ENCODE measurements at regions not wholly inside any gene's neighbourhood (a gene's known extent, or its start where the extent isn't known, plus 50 kb on each side); places are given as distances from the start of the nearest gene placed in this dataset.

- intact Hi-C loops (cut with DNase I, micrococcal nuclease), result no loop called here
- H3K9me3 Mint-ChIP-seq, result peaks cover 4% of the 10 kb centered on the region
- no peaks in the 10 kb centered on the region for H3K4me1 Mint-ChIP-seq (ENCODE audit: low read depth)
- no peaks in the 10 kb centered on the region for H3K36me3 Mint-ChIP-seq (ENCODE audit: low read depth)
- TF ChIP-seq, protein P1, sequence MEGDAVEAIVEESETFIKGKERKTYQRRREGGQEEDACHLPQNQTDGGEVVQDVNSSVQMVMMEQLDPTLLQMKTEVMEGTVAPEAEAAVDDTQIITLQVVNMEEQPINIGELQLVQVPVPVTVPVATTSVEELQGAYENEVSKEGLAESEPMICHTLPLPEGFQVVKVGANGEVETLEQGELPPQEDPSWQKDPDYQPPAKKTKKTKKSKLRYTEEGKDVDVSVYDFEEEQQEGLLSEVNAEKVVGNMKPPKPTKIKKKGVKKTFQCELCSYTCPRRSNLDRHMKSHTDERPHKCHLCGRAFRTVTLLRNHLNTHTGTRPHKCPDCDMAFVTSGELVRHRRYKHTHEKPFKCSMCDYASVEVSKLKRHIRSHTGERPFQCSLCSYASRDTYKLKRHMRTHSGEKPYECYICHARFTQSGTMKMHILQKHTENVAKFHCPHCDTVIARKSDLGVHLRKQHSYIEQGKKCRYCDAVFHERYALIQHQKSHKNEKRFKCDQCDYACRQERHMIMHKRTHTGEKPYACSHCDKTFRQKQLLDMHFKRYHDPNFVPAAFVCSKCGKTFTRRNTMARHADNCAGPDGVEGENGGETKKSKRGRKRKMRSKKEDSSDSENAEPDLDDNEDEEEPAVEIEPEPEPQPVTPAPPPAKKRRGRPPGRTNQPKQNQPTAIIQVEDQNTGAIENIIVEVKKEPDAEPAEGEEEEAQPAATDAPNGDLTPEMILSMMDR (IDR thresholded peaks at IDR 0.05), result no peak
- H3K27ac Mint-ChIP-seq, result no peak overlapping the region
- no peak overlapping the region for H3K27ac ChIP-seq (ENCODE audit: low read depth in 1 of 2, low read length in 2 of 2)
- ChIA-PET POLR2A (no interaction called here), CTCF (no interaction called here)
- ATAC-seq (ENCODE audit: poor library complexity) (no peak), DNase-seq (no peak)
- H3K4me3 Mint-ChIP-seq, result no peak overlapping the region
- H3K4me1 ChIP-seq (ENCODE audit: insufficient read depth, low read length), result no peaks in the 10 kb centered on the region
- no peak overlapping the region for H3K4me3 ChIP-seq (ENCODE audit: low read length)
- H3K27me3 ChIP-seq (ENCODE audit: control insufficient read depth in 1 of 2, insufficient read depth in 2 of 2, low read length in 2 of 2), result no peaks in the 10 kb centered on the region
- H3K36me3 ChIP-seq (ENCODE audit: insufficient read depth, low read length), result no peaks in the 10 kb centered on the region
- H3K9me3 ChIP-seq (ENCODE audit: control insufficient read depth in 1 of 2, insufficient read depth in 1 of 2, low read length in 2 of 2), result peaks cover 0 to 7% of the 10 kb centered on the region in 2 experiments
- H3K27me3 Mint-ChIP-seq, result no peaks in the 10 kb centered on the region
Observed at GRCh38 chr3:166296179-166296783, 459.1 kb upstream of the BCHE start.

GRCh38 chr3:166291186-166291955, 454.1 kb upstream of the BCHE start:
- TF ChIP-seq, protein P1 (IDR thresholded peaks at IDR 0.05), result no peak
- no peaks in the 10 kb centered on the region for H3K4me1 Mint-ChIP-seq (ENCODE audit: low read depth)
- DNase-seq, result no peak
- ATAC-seq (ENCODE audit: poor library complexity), result no peak
- no peak overlapping the region for H3K27ac Mint-ChIP-seq
- H3K27me3 Mint-ChIP-seq, result no peaks in the 10 kb centered on the region
- H3K4me1 ChIP-seq (ENCODE audit: insufficient read depth, low read length), result no peaks in the 10 kb centered on the region
- no peak overlapping the region for H3K4me3 ChIP-seq (ENCODE audit: low read length)
- no peaks in the 10 kb centered on the region for H3K36me3 Mint-ChIP-seq (ENCODE audit: low read depth)
- no peak overlapping the region for H3K4me3 Mint-ChIP-seq
- no peaks in the 10 kb centered on the region for H3K36me3 ChIP-seq (ENCODE audit: insufficient read depth, low read length)
- peaks cover 0 to 7% of the 10 kb centered on the region in 2 experiments for H3K9me3 ChIP-seq (ENCODE audit: control insufficient read depth in 1 of 2, insufficient read depth in 1 of 2, low read length in 2 of 2)
- CTCF ChIA-PET, result no interaction called here
- H3K9me3 Mint-ChIP-seq, result peaks cover 4% of the 10 kb centered on the region
- H3K27ac ChIP-seq (ENCODE audit: low read depth in 1 of 2, low read length in 2 of 2), result no peak overlapping the region
- intact Hi-C loops (cut with DNase I, micrococcal nuclease), result no loop called here
- no peaks in the 10 kb centered on the region for H3K27me3 ChIP-seq (ENCODE audit: control insufficient read depth in 1 of 2, insufficient read depth in 2 of 2, low read length in 2 of 2)
- POLR2A ChIA-PET, result no interaction called here

- Histone ChIP-seq H3K27ac (ENCODE audit: low read depth in 1 of 2, low read length in 2 of 2) (no peak overlapping the region), H3K9me3 (ENCODE audit: control insufficient read depth in 1 of 2, insufficient read depth in 1 of 2, low read length in 2 of 2) (no peaks in the 10 kb centered on the region), H3K4me1 (ENCODE audit: insufficient read depth, low read length) (no peaks in the 10 kb centered on the region), H3K36me3 (ENCODE audit: insufficient read depth, low read length) (no peaks in the 10 kb centered on the region), H3K4me3 (ENCODE audit: low read length) (no peak overlapping the region), H3K27me3 (ENCODE audit: control insufficient read depth in 1 of 2, insufficient read depth in 2 of 2, low read length in 2 of 2) (no peaks in the 10 kb centered on the region)
- Mint-ChIP-seq H3K9me3 (peaks cover 2% of the 10 kb centered on the region), H3K36me3 (ENCODE audit: low read depth) (no peaks in the 10 kb centered on the region), H3K27ac (no peak overlapping the region), H3K27me3 (no peaks in the 10 kb centered on the region), H3K4me3 (no peak overlapping the region), H3K4me1 (ENCODE audit: low read depth) (no peaks in the 10 kb centered on the region)
- POLR2A ChIA-PET, result no interaction called here
- no peak for ATAC-seq (ENCODE audit: poor library complexity)
- intact Hi-C loops (cut with DNase I, micrococcal nuclease), result no loop called here
- TF ChIP-seq, protein P1 (IDR thresholded peaks at IDR 0.05), result no peak
- CTCF ChIA-PET, result interaction anchor here (0.7 kb wide), 1 partner anchor 17 kb away, joined by 3 read pairs; no protein-coding TSS in a partner anchor
- DNase-seq, result no peak
Observed at GRCh38 chr3:166285001-166285400, 447.8 kb upstream of the BCHE start.

Measured in CD4-positive, alpha-beta T cell (primary cell).